Urinary bladder (tissue), 3 donors: ENCODE measurements at regions not wholly inside any gene's neighbourhood (a gene's known extent, or its start where the extent isn't known, plus 50 kb on each side); places are given as distances from the start of the nearest gene placed in this dataset.

Experiments
- DNase-seq: peaks from one replicate; pipeline ENCODE4 v3.0.0-alpha.2; 2015; ENCODE audit errors: extremely low spot score
- H3K27ac ChIP-seq: one replicate; pipeline ENCODE4 v1.5.1; 2013; ENCODE audit warnings: low read depth, mild to moderate bottlenecking, moderate library complexity
- H3K36me3 ChIP-seq: one replicate; pipeline ENCODE4 v1.6.1; 2013; ENCODE audit warnings: mild to moderate bottlenecking, moderate library complexity; ENCODE audit not compliant: insufficient read depth
- H3K4me1 ChIP-seq: one replicate; pipeline ENCODE4 v1.6.1; 2013; ENCODE audit warnings: mild to moderate bottlenecking, moderate library complexity; ENCODE audit not compliant: insufficient read depth
- H3K4me3 ChIP-seq: one replicate; pipeline ENCODE4 v1.5.1; 2013; ENCODE audit warnings: low read depth, low read length
- whole genome bisulfite sequencing: extraction: QIAGEN DNeasy Blood & Tissue Kit; methylation state at CpG from one replicate; pipeline ENCODE4 v1.1.7; 2013; 5-methylcytosine and 5-hydroxymethylcytosine counted together
- donor health status: healthy with polysubstance abuse.
- donor health status: healthy.

DNA sequence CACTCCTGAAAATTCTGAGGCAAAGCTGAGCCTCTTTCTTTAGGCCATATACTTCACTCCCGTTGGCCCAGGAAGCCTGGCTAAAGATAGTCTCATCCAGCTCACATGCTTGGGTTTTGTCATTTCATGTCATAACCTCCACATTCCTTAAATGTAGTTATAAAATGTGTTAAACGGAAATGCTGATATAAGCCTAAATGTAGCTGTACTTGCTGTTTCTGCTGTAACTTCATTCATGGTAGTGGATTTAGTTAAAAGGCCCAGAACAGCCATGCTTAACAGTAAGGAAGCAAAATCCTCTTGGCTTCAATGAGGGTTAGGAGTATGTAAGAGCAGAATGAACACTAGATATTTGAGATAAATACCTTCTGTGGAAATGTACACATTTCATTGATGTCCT lies 135.8 kb upstream of the TMEM161B start:
- Histone ChIP-seq H3K27ac (no peak overlapping the region), H3K4me1 (no peaks in the 10 kb centered on the region), H3K36me3 (no peaks in the 10 kb centered on the region), H3K4me3 (no peak overlapping the region)
- 59% methylated on average over 2 of the region's 2 CpGs for WGBS
- no peak for DNase-seq

GRCh38 chr5:88401686-88402085 lies 133.0 kb upstream of the TMEM161B start:
- no peaks in the 10 kb centered on the region for H3K36me3 ChIP-seq
- 60% methylated on average over 4 of the region's 4 CpGs for WGBS
- no peak overlapping the region for H3K27ac ChIP-seq
- no peak overlapping the region for H3K4me3 ChIP-seq
- no peaks in the 10 kb centered on the region for H3K4me1 ChIP-seq
- no peak for DNase-seq

- no peak for DNase-seq
- Histone ChIP-seq H3K27ac (no peak overlapping the region), H3K4me3 (no peak overlapping the region)
Observed at GRCh38 chr5:88401228-88401627, 132.6 kb upstream of the TMEM161B start.

DNA sequence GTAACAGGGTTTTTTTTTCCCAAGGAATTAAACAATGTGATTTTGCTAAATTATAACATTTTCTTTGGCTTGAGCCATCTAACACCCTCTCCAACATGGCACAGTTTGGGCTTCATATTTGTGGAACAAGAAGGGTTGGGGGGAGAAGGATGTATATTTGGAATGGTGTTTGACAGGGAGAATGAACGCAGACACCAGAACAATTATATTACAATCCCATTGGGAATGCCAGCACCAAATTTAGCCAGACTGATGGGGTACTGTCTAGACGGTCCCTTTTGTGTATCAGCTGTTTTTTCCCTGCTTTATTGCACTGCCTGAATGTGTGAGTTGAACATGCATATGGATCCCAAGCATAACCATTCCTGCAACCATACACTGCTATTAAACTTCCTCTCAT lies 130.9 kb upstream of the TMEM161B start:
- WGBS = 67% methylated on average over 2 of the region's 2 CpGs
- H3K4me1 ChIP-seq = no peaks in the 10 kb centered on the region
- H3K27ac ChIP-seq = no peak overlapping the region
- DNase-seq = no peak
- no peaks in the 10 kb centered on the region for H3K36me3 ChIP-seq
- H3K4me3 ChIP-seq = no peak overlapping the region

More at GRCh38 chr5:88401228-88401627, 132.6 kb upstream of the TMEM161B start:
- H3K4me1 ChIP-seq = no peaks in the 10 kb centered on the region
- no peaks in the 10 kb centered on the region for H3K36me3 ChIP-seq

GRCh38 chr5:88398316-88398715 lies 129.7 kb upstream of the TMEM161B start:
- no peaks in the 10 kb centered on the region for H3K4me1 ChIP-seq
- WGBS = 56% methylated on average over 4 of the region's 4 CpGs
- no peaks in the 10 kb centered on the region for H3K36me3 ChIP-seq
- no peak for DNase-seq
- H3K4me3 ChIP-seq = no peak overlapping the region
- no peak overlapping the region for H3K27ac ChIP-seq

DNA sequence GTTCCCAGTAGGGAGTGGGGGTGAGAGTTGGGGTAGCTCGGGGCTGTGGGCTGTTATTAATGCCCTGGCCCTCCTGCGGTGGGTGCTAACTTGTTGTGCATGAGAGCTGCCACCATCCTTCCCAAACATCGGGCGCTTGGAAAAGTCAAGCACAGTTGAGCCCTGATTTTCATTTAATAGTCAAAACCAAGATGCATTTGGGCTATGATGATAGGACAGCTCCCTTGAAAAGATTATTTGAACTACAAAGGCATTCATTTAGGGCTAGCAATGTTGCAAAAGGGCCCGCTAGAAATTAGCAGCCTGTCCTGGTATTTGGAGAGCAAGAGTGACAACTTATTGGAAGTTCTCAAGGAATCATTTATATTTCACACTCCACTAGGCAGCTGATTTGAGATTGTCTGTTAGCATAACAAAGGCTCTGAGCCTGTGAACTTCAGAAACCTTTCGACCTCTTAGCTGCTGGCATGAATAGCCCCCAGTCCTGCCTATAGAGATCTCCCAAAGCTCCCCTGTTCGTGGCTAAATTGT lies 128.2 kb upstream of the TMEM161B start:
- 62% methylated on average over 7 of the region's 7 CpGs for WGBS

DNA sequence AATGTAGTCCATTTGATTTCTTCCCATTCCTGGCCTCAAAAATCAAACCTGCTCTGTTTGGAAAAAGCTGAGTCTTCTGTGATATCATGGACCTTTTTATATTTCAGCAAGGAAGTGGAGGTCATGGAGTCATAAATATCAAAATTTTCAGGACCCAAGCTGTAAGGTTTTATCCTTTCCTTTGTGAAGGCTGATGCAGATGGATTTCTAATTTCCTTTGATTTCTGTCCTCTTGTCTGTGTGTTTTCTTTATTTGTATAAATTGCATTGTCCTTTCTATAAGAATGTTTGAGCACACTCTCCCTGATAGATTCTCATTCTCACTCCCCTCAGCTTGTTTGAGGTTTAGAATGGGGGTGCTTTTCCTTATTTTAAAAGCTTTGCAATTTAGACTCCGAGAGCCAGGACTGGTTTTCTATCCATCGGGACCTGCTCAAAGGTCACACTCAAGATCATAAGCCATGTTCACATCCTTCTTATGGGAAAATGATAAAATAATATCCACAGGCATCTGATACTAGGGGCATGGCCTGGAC lies 127.4 kb upstream of the TMEM161B start:
- Histone ChIP-seq H3K27ac (no peak overlapping the region), H3K36me3 (no peaks in the 10 kb centered on the region), H3K4me3 (no peak overlapping the region), H3K4me1 (no peaks in the 10 kb centered on the region)
- 90% methylated on average over 2 of the region's 2 CpGs for whole genome bisulfite sequencing
- no peak for DNase-seq

More for the DNA sequence above, 128.2 kb upstream of the TMEM161B start:
- Histone ChIP-seq H3K4me1 (no peaks in the 10 kb centered on the region), H3K27ac (no peak overlapping the region), H3K4me3 (no peak overlapping the region), H3K36me3 (no peaks in the 10 kb centered on the region)
- DNase-seq = no peak

- no peaks in the 10 kb centered on the region for H3K4me1 ChIP-seq
- 71% methylated on average over 4 of the region's 4 CpGs for WGBS
- no peak for DNase-seq
- H3K27ac ChIP-seq = no peak overlapping the region
- no peaks in the 10 kb centered on the region for H3K36me3 ChIP-seq
- no peak overlapping the region for H3K4me3 ChIP-seq
Observed at GRCh38 chr5:88395264-88395663, 126.6 kb upstream of the TMEM161B start.

GRCh38 chr5:88394536-88395175 lies 126.0 kb upstream of the TMEM161B start:
- Histone ChIP-seq H3K36me3 (no peaks in the 10 kb centered on the region), H3K4me3 (no peak overlapping the region), H3K4me1 (no peaks in the 10 kb centered on the region), H3K27ac (no peak overlapping the region)
- WGBS = 60% methylated on average over 8 of the region's 8 CpGs
- no peak for DNase-seq

- DNase-seq = no peak
- WGBS = 66% methylated on average over 7 of the region's 7 CpGs
Observed at GRCh38 chr5:88393716-88394535, 125.3 kb upstream of the TMEM161B start.

GRCh38 chr5:88393042-88393441 lies 124.4 kb upstream of the TMEM161B start:
- no peak overlapping the region for H3K27ac ChIP-seq
- WGBS = 39% methylated on average over 2 of the region's 2 CpGs

More at GRCh38 chr5:88393716-88394535, 125.3 kb upstream of the TMEM161B start:
- Histone ChIP-seq H3K4me1 (no peaks in the 10 kb centered on the region), H3K4me3 (no peak overlapping the region), H3K36me3 (no peaks in the 10 kb centered on the region), H3K27ac (no peak overlapping the region)

DNA sequence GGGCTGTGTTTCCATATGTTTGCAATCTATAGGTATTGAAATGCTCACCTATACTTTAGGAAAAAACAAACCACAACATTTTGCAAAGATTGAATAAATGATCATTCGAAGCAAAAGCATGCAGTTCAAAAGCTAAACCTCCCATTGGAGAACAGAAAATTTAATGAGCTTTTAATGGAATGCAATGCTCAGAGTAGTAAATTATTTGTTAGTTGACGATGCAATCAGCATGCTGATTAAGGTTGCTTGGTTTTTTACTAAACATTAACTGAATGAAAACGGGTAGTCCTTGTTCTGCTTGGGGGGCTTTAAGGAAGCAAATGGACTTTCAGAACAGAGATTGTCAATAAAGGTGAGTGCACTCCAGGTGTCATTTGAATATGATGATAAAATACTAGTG lies 123.3 kb upstream of the TMEM161B start:
- DNase-seq = no peak
- H3K4me1 ChIP-seq = no peaks in the 10 kb centered on the region
- H3K4me3 ChIP-seq = no peak overlapping the region
- no peaks in the 10 kb centered on the region for H3K36me3 ChIP-seq
- H3K27ac ChIP-seq = no peak overlapping the region
- 46% methylated on average over 3 of the region's 3 CpGs for WGBS

More at GRCh38 chr5:88393042-88393441, 124.4 kb upstream of the TMEM161B start:
- H3K4me1 ChIP-seq = no peaks in the 10 kb centered on the region
- no peak for DNase-seq
- no peak overlapping the region for H3K4me3 ChIP-seq
- H3K36me3 ChIP-seq = no peaks in the 10 kb centered on the region

GRCh38 chr5:88391116-88391515 lies 122.5 kb upstream of the TMEM161B start:
- WGBS = 62% methylated on average over 8 of the region's 8 CpGs
- H3K4me3 ChIP-seq = no peak overlapping the region
- H3K27ac ChIP-seq = no peak overlapping the region
- H3K4me1 ChIP-seq = no peaks in the 10 kb centered on the region
- no peak for DNase-seq
- no peaks in the 10 kb centered on the region for H3K36me3 ChIP-seq

DNA sequence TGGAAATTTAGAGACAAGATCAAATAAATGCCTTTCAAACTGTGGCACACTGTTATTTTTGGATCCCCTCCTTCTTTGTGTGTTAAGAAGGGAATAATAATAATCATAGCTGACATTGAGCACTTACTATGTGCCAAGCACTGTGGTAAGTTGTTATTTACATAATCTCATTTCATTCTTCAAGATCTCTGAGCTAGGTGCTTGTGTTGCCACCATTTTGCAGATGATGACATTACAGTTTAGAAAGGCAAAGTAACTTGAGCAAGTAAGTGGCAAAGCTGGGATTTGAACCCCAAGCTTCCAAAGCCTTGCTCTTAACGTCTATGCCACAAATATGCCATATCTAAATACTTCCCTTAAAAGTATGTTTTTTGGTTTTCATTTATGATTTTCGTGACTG lies 121.8 kb upstream of the TMEM161B start:
- Histone ChIP-seq H3K27ac (no peak overlapping the region), H3K4me1 (no peaks in the 10 kb centered on the region), H3K36me3 (no peaks in the 10 kb centered on the region), H3K4me3 (no peak overlapping the region)
- no peak for DNase-seq
- 47% methylated on average over 2 of the region's 2 CpGs for WGBS
